IMR-90 (cell line): ENCODE measurements at regions not wholly inside any gene's neighbourhood (a gene's known extent, or its start where the extent isn't known, plus 50 kb on each side); places are given as distances from the start of the nearest gene placed in this dataset.

Experiments
- ATAC-seq: fragments of 200-7000 bp; cut with Tn5 transposase; 2 replicates; pipeline ENCODE4 v1.9.1; 2020; ENCODE audit warnings: low read depth, mild to moderate bottlenecking, moderate library complexity
- BruUV-seq: library from RNA; stranded (reverse); fragments of 400-500 nt; replicated peaks from 2 replicates; lab custom pipeline; 2021; lab: Mats Ljungman, UMichigan
- CTCF ChIA-PET: fragments of 300-600 bp; formaldehyde crosslinking; extraction: SDS; loops from one replicate; lab custom pipeline; 2021; ENCODE audit warnings: antibody characterized with exemption; lab: Yijun Ruan, JAX
- POLR2A ChIA-PET: fragments of 300-600 bp; sonication (Branson Sonifier 250); formaldehyde crosslinking; loops from one replicate; lab custom pipeline; 2022; ENCODE audit warnings: antibody characterized with exemption; ENCODE audit not compliant: unreplicated experiment; lab: Charles Lee
- DNase-seq: peaks from one replicate; pipeline ENCODE4 v3.0.0; 2013
- H2AFZ ChIP-seq: replicated peaks from 2 replicates; pipeline ENCODE3; 2013; ENCODE audit warnings: low read length, mild to moderate bottlenecking; ENCODE audit not compliant: poor library complexity
- H2AK5ac ChIP-seq: 2 replicates; pipeline ENCODE4 v1.6.1; 2013; ENCODE audit warnings: low read depth, low read length, inconsistent platforms
- H2AK9ac ChIP-seq: replicated peaks from 2 replicates; pipeline ENCODE3; 2013; ENCODE audit warnings: mild to moderate bottlenecking, low read depth, low read length, moderate library complexity; ENCODE audit not compliant: poor library complexity
- H2BK120ac ChIP-seq: 2 replicates; pipeline ENCODE4 v1.6.1; 2013; ENCODE audit warnings: low read depth, low read length, inconsistent platforms
- H2BK15ac ChIP-seq: 3 replicates; pipeline ENCODE4 v1.6.1; 2013; ENCODE audit warnings: low read depth, low read length, inconsistent platforms
- H2BK20ac ChIP-seq: 2 replicates; pipeline ENCODE4 v1.6.1; 2013; ENCODE audit warnings: low read depth, mild to moderate bottlenecking, inconsistent platforms, low read length, moderate library complexity
- H2BK5ac ChIP-seq: 2 replicates; pipeline ENCODE4 v1.6.1; 2013; ENCODE audit warnings: mild to moderate bottlenecking, low read depth, low read length, inconsistent platforms; ENCODE audit not compliant: poor library complexity, severe bottlenecking
- H3K14ac ChIP-seq: replicated peaks from 2 replicates; pipeline ENCODE4 v1.6.1; 2013; ENCODE audit warnings: low read depth, low read length, inconsistent platforms
- H3K18ac ChIP-seq: 2 replicates; pipeline ENCODE4 v1.6.1; 2013; ENCODE audit warnings: low read depth, low read length, control low read depth
- H3K23ac ChIP-seq: 2 replicates; pipeline ENCODE4 v1.6.1; 2013; ENCODE audit warnings: low read depth, low read length, inconsistent platforms
- H3K27ac ChIP-seq: 2 replicates; pipeline ENCODE4 v1.5.1; 2013; ENCODE audit warnings: mild to moderate bottlenecking, control low read depth, low read length; ENCODE audit not compliant: insufficient read depth
- H3K27me3 ChIP-seq: 2 replicates; pipeline ENCODE4 v1.6.1; 2013; ENCODE audit warnings: low read length; ENCODE audit not compliant: control insufficient read depth, insufficient read depth
- H3K36me3 ChIP-seq: 2 replicates; pipeline ENCODE4 v1.6.1; 2013; ENCODE audit warnings: low read length, mixed read lengths; ENCODE audit not compliant: control insufficient read depth, insufficient read depth
- H3K4ac ChIP-seq: 2 replicates; pipeline ENCODE4 v1.6.1; 2013; ENCODE audit warnings: low read depth, low read length, inconsistent platforms
- H3K4me1 ChIP-seq: 2 replicates; pipeline ENCODE4 v1.6.1; 2013; ENCODE audit warnings: low read length, mixed read lengths; ENCODE audit not compliant: control insufficient read depth, insufficient read depth
- H3K4me2 ChIP-seq: 2 replicates; pipeline ENCODE4 v1.6.1; 2013; ENCODE audit warnings: low read depth, mild to moderate bottlenecking, control low read depth, low read length, moderate library complexity
- H3K4me3 ChIP-seq: 2 replicates; pipeline ENCODE4 v1.5.1; 2013; ENCODE audit warnings: low read depth, mild to moderate bottlenecking, control low read depth, low read length, moderate library complexity; ENCODE audit not compliant: insufficient read depth
- H3K56ac ChIP-seq: 2 replicates; pipeline ENCODE4 v1.6.1; 2013; ENCODE audit warnings: low read length, inconsistent platforms; ENCODE audit not compliant: insufficient read depth; ENCODE audit errors: extremely low read depth
- H3K79me1 ChIP-seq, 2 experiments: 2 replicates each; pipeline ENCODE4 v1.6.1; 2013; ENCODE audit warnings: low read length in 2 of 2, inconsistent platforms in 1 of 2, low read depth in 1 of 2
- H3K9ac ChIP-seq: 2 replicates; pipeline ENCODE4 v1.6.1; 2013; ENCODE audit warnings: low read depth, low read length, control low read depth
- H3K9me1 ChIP-seq: 2 replicates; pipeline ENCODE4 v1.6.1; 2013; ENCODE audit warnings: low read length, inconsistent platforms; ENCODE audit not compliant: insufficient read depth
- H3K9me3 ChIP-seq: 2 replicates; pipeline ENCODE4 v1.6.1; 2013; ENCODE audit warnings: low read length; ENCODE audit not compliant: control insufficient read depth, insufficient read depth
- H4K20me1 ChIP-seq: 2 replicates; pipeline ENCODE4 v1.6.1; 2013; ENCODE audit warnings: low read length, inconsistent platforms; ENCODE audit not compliant: insufficient read depth
- H4K5ac ChIP-seq: 2 replicates; pipeline ENCODE4 v1.6.1; 2013; ENCODE audit warnings: mild to moderate bottlenecking, low read depth, low read length, control low read depth
- H4K8ac ChIP-seq, 2 experiments: 2 replicates each; pipeline ENCODE4 v1.6.1; 2013; ENCODE audit warnings: low read depth in 2 of 2, low read length in 2 of 2, control low read depth in 1 of 2, inconsistent platforms in 1 of 2
- H4K91ac ChIP-seq: 2 replicates; pipeline ENCODE4 v1.6.1; 2013; ENCODE audit warnings: low read depth, low read length, inconsistent platforms; ENCODE audit not compliant: insufficient read depth
- CTCF ChIP-seq: conservative IDR thresholded peaks from 2 replicates; pipeline ENCODE4 v1.5.1; 2012; ENCODE audit warnings: mild to moderate bottlenecking, low read depth, low read length, improper control_type of control experiment
- ELK1 ChIP-seq: fragments of 150-350 bp; IDR thresholded peaks from 2 replicates; pipeline ENCODE4 v1.6.1; 2016; ENCODE audit warnings: low read depth, mild to moderate bottlenecking, low read length, moderate library complexity, borderline replicate concordance
- POLR2A ChIP-seq: IDR thresholded peaks from 2 replicates; pipeline ENCODE4 v1.6.1; 2012; ENCODE audit warnings: mild to moderate bottlenecking, low read depth, low read length
- WGBS, 2 experiments: methylation state at CpG; one replicate each; pipeline versions ENCODE4 v1.1.5 to v1.1.7; 2013; ENCODE audit warnings: missing lambda C conversion rate in 2 of 2; ENCODE audit not compliant: insufficient read length in 1 of 2; ENCODE audit errors: extremely low coverage in 2 of 2; 5-methylcytosine and 5-hydroxymethylcytosine counted together
- dilution Hi-C: fragments of 300-500 bp; cut with HindIII; formaldehyde crosslinking; loops from one replicate; pipeline ENCODE4 v1.14.3; 2018; ENCODE audit warnings: low sequenced_read_pairs; ENCODE audit not compliant: unreplicated experiment
- in situ Hi-C: fragments of 300-500 bp; cut with MboI; formaldehyde crosslinking; loops from 3 replicates; pipeline ENCODE4 v1.14.3; 2019; ENCODE audit warnings: low sequenced_read_pairs, inconsistent platforms, mixed read lengths
- intact Hi-C: fragments of 100-400 bp; cut with micrococcal nuclease; formaldehyde crosslinking; loops from 2 replicates; pipeline ENCODE4 v1.10.0; 2022
- TF ChIP-seq, protein P1 (sequence below): fragments of 150-350 bp; IDR thresholded peaks from 2 replicates; pipeline ENCODE4 v1.6.1; 2017; ENCODE audit warnings: mild to moderate bottlenecking, antibody characterized with exemption, low read length, low read depth

GRCh38 chr12:16669756-16670155, 63.8 kb upstream of the LMO3 start:
- Histone ChIP-seq H2BK15ac (no peak overlapping the region), H3K4me1 (no peaks in the 10 kb centered on the region), H4K20me1 (no peaks in the 10 kb centered on the region), H2AFZ (no peak overlapping the region), H4K91ac (no peak overlapping the region), H4K5ac (no peak overlapping the region), H3K14ac (no peak overlapping the region), H2BK120ac (no peak overlapping the region), H3K27me3 (no peaks in the 10 kb centered on the region), H3K4me2 (no peak overlapping the region), H3K18ac (no peak overlapping the region), H4K8ac (no peak overlapping the region), H3K79me1 (no peaks in the 10 kb centered on the region), H3K27ac (no peak overlapping the region), H3K9me3 (no peaks in the 10 kb centered on the region), H2AK5ac (no peak overlapping the region), H2AK9ac (no peak overlapping the region), H3K4ac (no peak overlapping the region), H3K4me3 (no peak overlapping the region), H3K56ac (no peak overlapping the region), H3K9me1 (no peaks in the 10 kb centered on the region), H3K23ac (no peak overlapping the region), H3K36me3 (no peaks in the 10 kb centered on the region), H3K9ac (no peak overlapping the region), H2BK20ac (no peak overlapping the region), H2BK5ac (no peak overlapping the region)
- no TSS peak for BruUV-seq
- intact Hi-C loops (no loop called here), dilution Hi-C loops (no loop called here), in situ Hi-C loops (no loop called here)
- TF ChIP-seq, protein P1, sequence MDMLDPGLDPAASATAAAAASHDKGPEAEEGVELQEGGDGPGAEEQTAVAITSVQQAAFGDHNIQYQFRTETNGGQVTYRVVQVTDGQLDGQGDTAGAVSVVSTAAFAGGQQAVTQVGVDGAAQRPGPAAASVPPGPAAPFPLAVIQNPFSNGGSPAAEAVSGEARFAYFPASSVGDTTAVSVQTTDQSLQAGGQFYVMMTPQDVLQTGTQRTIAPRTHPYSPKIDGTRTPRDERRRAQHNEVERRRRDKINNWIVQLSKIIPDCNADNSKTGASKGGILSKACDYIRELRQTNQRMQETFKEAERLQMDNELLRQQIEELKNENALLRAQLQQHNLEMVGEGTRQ: no peak
- TF ChIP-seq POLR2A (no peak), ELK1 (no peak), CTCF (no peak)
- ChIA-PET POLR2A (no interaction called here), CTCF (no interaction called here)
- ATAC-seq (no peak), DNase-seq (no peak)
- no CpG with 5 or more reads among the region's 1 CpG for WGBS, 2 experiments
